Breast epithelium (tissue), 4 donors: ENCODE measurements at regions not wholly inside any gene's neighbourhood (a gene's known extent, or its start where the extent isn't known, plus 50 kb on each side); places are given as distances from the start of the nearest gene placed in this dataset.

Experiments used
- DNase-seq, 2 donors: peaks; one replicate each; pipeline ENCODE4 v3.0.0-alpha.2; 2019; ENCODE audit warnings: low spot score in 2 of 2
- H3K27ac ChIP-seq, 2 donors: fragments of 200-600 bp; sonication (generic) in 1 of 2; one replicate each; pipeline ENCODE4 v1.5.1; 2016 to 2019; ENCODE audit warnings: mild to moderate bottlenecking in 1 of 2
- H3K27me3 ChIP-seq, 2 donors: fragments of 200-600 bp; sonication (generic) in 1 of 2; one replicate each; pipeline versions ENCODE4 v1.5.1 to v1.6.0; 2017 to 2019; ENCODE audit warnings: control low read depth in 1 of 2, mild to moderate bottlenecking in 1 of 2
- H3K36me3 ChIP-seq: fragments of 200-600 bp; one replicate; pipeline ENCODE4 v1.5.1; 2019
- H3K4me1 ChIP-seq, 2 donors: fragments of 200-600 bp; sonication (generic); one replicate each; pipeline ENCODE4 v1.5.1; 2016 to 2019; ENCODE audit warnings: control low read depth in 1 of 2
- H3K4me3 ChIP-seq, 3 donors: fragments of 200-600 bp; sonication (generic); 1 replicate in 2 of 3; 2 replicates in 1 of 3; pipeline ENCODE4 v1.5.1; 2016 to 2019; ENCODE audit warnings: mild to moderate bottlenecking in 3 of 3, moderate library complexity in 2 of 3
- H3K9me3 ChIP-seq, 2 donors: fragments of 200-600 bp; sonication (generic) in 1 of 2; one replicate each; pipeline ENCODE4 v1.5.1; 2016 to 2019; ENCODE audit warnings: control low read depth in 1 of 2
- POLR2A ChIP-seq: fragments of 450-650 bp; IDR thresholded peaks from one replicate; pipeline ENCODE4 v1.6.1; 2016; ENCODE audit warnings: antibody characterized with exemption, mild to moderate bottlenecking, moderate library complexity
- POLR2AphosphoS5 ChIP-seq, 3 donors: sonication (generic); formaldehyde crosslinking; IDR thresholded peaks; one replicate each; pipeline ENCODE4 v1.6.1; 2017; ENCODE audit warnings: antibody characterized with exemption in 3 of 3
- intact Hi-C: fragments of 100-400 bp; cut with DNase I; formaldehyde crosslinking; loops from one replicate; pipeline ENCODE4 v1.15.1; 2023; ENCODE audit warnings: low total_unique reads
- TF ChIP-seq, protein P1 (sequence below), 3 donors: fragments of 450-650 bp; IDR thresholded peaks; one replicate each; pipeline ENCODE4 v1.5.1; 2016 to 2017; ENCODE audit warnings: antibody characterized with exemption in 3 of 3, mild to moderate bottlenecking in 3 of 3, moderate library complexity in 3 of 3

DNA sequence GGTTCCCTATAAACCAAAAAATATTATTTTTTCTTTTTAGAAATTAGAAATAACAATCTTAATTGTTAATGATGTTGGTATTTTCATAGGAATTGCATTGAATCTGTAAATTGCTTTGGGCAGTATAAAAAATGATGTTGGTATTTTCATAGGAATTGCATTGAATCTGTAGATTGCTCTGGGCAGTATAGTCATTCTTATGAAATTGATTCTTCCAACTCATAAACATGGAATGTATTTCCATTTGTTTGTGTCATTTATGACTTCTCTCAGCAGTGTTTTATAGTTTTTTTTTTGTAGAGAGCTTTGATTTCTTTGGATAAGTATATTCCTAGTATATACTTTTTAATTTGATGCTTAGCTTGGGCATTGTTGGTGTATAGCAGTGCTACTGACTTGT is 82.0 kb upstream of the NT5C1B start:
- no peak for TF ChIP-seq POLR2AphosphoS5 (IDR thresholded peaks at IDR 0.05)
- TF ChIP-seq, protein P1, sequence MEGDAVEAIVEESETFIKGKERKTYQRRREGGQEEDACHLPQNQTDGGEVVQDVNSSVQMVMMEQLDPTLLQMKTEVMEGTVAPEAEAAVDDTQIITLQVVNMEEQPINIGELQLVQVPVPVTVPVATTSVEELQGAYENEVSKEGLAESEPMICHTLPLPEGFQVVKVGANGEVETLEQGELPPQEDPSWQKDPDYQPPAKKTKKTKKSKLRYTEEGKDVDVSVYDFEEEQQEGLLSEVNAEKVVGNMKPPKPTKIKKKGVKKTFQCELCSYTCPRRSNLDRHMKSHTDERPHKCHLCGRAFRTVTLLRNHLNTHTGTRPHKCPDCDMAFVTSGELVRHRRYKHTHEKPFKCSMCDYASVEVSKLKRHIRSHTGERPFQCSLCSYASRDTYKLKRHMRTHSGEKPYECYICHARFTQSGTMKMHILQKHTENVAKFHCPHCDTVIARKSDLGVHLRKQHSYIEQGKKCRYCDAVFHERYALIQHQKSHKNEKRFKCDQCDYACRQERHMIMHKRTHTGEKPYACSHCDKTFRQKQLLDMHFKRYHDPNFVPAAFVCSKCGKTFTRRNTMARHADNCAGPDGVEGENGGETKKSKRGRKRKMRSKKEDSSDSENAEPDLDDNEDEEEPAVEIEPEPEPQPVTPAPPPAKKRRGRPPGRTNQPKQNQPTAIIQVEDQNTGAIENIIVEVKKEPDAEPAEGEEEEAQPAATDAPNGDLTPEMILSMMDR (IDR thresholded peaks at IDR 0.05), result no peak
- no peak for TF ChIP-seq POLR2A
- Histone ChIP-seq H3K27ac (no peak overlapping the region), H3K27me3 (no peaks in the 10 kb centered on the region), H3K4me3 (no peak overlapping the region), H3K9me3 (peaks cover 6 to 13% of the 10 kb centered on the region in 2 donors), H3K4me1 (no peaks in the 10 kb centered on the region), H3K36me3 (no peaks in the 10 kb centered on the region)
- intact Hi-C loops, result no loop called here
- DNase-seq, result no peak

DNA sequence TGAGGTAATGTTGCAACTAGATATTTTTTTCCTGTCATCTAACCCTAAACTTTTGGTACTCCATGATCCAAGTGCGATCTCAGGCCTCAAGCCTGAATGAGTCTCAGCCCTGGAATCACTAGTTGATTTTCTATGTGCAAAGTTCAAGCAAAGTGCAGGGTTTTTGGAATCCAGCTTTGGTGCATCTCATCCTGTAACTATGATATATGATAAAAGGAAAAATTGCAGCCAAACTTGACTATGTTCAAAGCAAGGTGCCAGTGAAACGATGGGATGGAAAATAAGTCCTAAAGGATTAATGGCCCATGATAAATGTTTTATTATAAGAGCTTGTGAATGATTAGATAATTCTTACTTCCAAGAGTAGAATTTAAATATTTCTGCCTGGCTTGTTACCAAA is 78.9 kb upstream of the NT5C1B start:
- TF ChIP-seq, protein P1 (IDR thresholded peaks at IDR 0.05), result no peak
- TF ChIP-seq POLR2A, result no peak
- no peak for TF ChIP-seq POLR2AphosphoS5 (IDR thresholded peaks at IDR 0.05)
- intact Hi-C loops, result no loop called here
- Histone ChIP-seq H3K4me3 (no peak overlapping the region), H3K36me3 (no peaks in the 10 kb centered on the region), H3K27me3 (no peaks in the 10 kb centered on the region), H3K27ac (no peak overlapping the region), H3K9me3 (no peaks in the 10 kb centered on the region), H3K4me1 (no peaks in the 10 kb centered on the region)
- no peak for DNase-seq

DNA sequence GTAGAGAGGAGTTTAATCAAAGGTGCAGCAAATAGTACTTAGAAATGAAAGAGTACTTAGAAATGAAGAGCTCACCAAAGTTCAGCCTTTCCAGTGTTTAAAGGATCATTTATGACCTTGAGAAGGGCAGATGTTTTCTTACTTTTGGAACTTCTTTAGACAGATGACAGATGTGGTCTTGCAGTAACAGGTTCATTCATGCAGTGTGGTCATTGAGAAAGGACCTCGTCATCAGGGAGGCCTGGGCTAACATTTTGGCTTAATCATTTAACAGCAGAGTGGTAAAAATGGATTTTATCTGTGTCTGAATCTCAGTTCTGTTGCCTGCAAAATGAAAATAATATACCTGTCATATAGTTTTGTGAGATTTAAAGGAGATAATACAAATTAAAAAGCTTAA is 75.1 kb upstream of the NT5C1B start:
- H3K4me1 ChIP-seq, result no peaks in the 10 kb centered on the region
- intact Hi-C loops, result no loop called here
- H3K9me3 ChIP-seq, result no peaks in the 10 kb centered on the region
- TF ChIP-seq, protein P1 (IDR thresholded peaks at IDR 0.05), result no peak
- TF ChIP-seq POLR2A (no peak), POLR2AphosphoS5 (IDR thresholded peaks at IDR 0.05) (no peak)
- H3K36me3 ChIP-seq, result no peaks in the 10 kb centered on the region
- DNase-seq, result no peak
- no peak overlapping the region for H3K27ac ChIP-seq
- no peaks in the 10 kb centered on the region for H3K27me3 ChIP-seq
- H3K4me3 ChIP-seq, result no peak overlapping the region

DNA sequence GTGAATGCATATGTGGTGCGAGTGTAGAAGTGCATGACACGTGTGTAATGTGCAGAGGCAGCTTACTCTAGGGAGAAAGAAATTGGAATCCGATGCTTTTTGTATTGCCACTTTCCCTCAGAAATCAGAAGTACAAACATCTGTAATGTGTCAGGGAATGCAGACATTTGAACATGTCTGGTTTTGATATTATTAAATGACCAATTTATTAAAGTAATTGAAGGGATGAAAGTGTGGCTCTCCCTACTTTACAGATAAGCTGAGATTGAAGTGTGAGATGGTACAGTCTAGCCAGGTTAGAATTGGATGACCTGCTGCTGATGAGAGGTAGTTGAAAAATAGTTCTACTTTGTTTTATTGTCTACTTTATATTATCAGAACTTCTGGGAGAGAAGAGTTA is 74.5 kb upstream of the NT5C1B start:
- Histone ChIP-seq H3K4me1 (no peaks in the 10 kb centered on the region), H3K27ac (no peak overlapping the region)

DNA sequence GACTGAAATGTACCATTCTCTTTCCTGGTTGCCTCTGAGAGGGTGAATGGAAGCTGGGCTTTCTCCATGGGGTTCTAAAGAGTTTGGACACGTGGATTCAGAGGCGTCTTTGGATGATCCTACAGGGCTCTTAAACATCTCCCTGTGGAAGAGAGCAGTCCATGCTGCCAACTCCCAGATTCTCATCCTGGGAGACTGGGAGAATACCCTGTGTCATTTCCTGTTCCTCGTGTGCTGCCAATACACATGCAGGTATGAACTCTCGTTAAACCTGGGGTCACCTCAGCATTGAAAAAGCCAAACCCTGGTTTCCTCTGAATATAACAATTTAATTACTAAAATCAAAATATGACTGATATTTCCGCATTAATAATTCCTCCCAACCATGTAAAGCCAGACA is 73.3 kb upstream of the NT5C1B start:
- TF ChIP-seq POLR2A (no peak), POLR2AphosphoS5 (IDR thresholded peaks at IDR 0.05) (no peak)
- TF ChIP-seq, protein P1 (IDR thresholded peaks at IDR 0.05), result no peak
- no peaks in the 10 kb centered on the region for H3K36me3 ChIP-seq
- H3K27ac ChIP-seq, result no peak overlapping the region
- no peaks in the 10 kb centered on the region for H3K4me1 ChIP-seq
- DNase-seq, result no peak
- no peaks in the 10 kb centered on the region for H3K27me3 ChIP-seq
- H3K4me3 ChIP-seq, result no peak overlapping the region
- H3K9me3 ChIP-seq, result no peaks in the 10 kb centered on the region
- intact Hi-C loops, result no loop called here

More for the DNA sequence above, 74.5 kb upstream of the NT5C1B start:
- Histone ChIP-seq H3K36me3 (no peaks in the 10 kb centered on the region), H3K27me3 (no peaks in the 10 kb centered on the region), H3K9me3 (no peaks in the 10 kb centered on the region), H3K4me3 (no peak overlapping the region)
- DNase-seq, result no peak
- TF ChIP-seq, protein P1 (IDR thresholded peaks at IDR 0.05), result no peak
- TF ChIP-seq POLR2A (no peak), POLR2AphosphoS5 (IDR thresholded peaks at IDR 0.05) (no peak)
- intact Hi-C loops, result no loop called here
